Activated naive CD4-positive, alpha-beta T cell treated with anti-CD3 and anti-CD28 coated beads for 36 hours (primary cell): ENCODE measurements at regions not wholly inside any gene's neighbourhood (a gene's known extent, or its start where the extent isn't known, plus 50 kb on each side); places are given as distances from the start of the nearest gene placed in this dataset.
"Not testable (repeated sequence)": the region's sequence is repeated elsewhere in the genome, so short reads cannot be mapped to it uniquely, and the experiment has no call there.

ENCODE experiments used
- CTCF ChIA-PET: fragments of 350-600 bp; sonication (Branson Sonifier 250); formaldehyde crosslinking; loops from one replicate; lab custom pipeline; 2021; ENCODE audit warnings: antibody characterized with exemption; lab: Charles Lee
- DNase-seq: peaks from one replicate; pipeline ENCODE4 v3.0.0-alpha.2; 2020
- H3K27ac Mint-ChIP-seq: one replicate; pipeline ENCODE4 v1.8.0; 2021; ENCODE audit warnings: mild to moderate bottlenecking, mixed read lengths
- H3K27me3 Mint-ChIP-seq: one replicate; pipeline ENCODE4 v1.8.0; 2021; ENCODE audit warnings: low read depth, mixed read lengths
- H3K36me3 Mint-ChIP-seq: one replicate; pipeline ENCODE4 v1.8.0; 2021; ENCODE audit warnings: low read depth, mixed read lengths
- H3K4me1 Mint-ChIP-seq: one replicate; pipeline ENCODE4 v1.8.0; 2021; ENCODE audit warnings: low read depth, mixed read lengths
- H3K4me3 Mint-ChIP-seq: one replicate; pipeline ENCODE4 v1.8.0; 2021; ENCODE audit warnings: mild to moderate bottlenecking, moderate library complexity, mixed read lengths
- H3K9me3 Mint-ChIP-seq: one replicate; pipeline ENCODE4 v1.8.0; 2021; ENCODE audit warnings: mixed read lengths
- intact Hi-C: fragments of 100-400 bp; cut with micrococcal nuclease; formaldehyde crosslinking; loops from one replicate; pipeline ENCODE4 v1.15.1; 2023

DNA sequence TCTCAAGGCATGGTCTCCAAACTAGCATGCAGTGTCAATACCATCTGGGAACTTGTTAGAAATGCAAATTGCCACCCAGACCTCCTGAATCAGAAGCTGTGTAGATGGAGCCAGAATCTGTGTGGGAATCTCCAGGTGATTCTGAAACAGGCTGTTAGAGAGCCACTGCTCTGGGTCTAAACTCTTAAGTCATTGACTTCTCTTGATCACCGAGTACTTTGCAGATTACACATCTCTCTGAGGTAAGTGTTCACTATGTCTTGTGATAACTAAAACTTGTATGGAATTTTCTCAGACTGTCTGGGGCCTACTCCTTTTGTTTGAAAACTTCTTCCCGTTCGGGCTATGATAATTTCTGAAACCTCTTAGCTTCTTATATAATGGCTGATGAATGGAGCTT, 315.6 kb downstream of the EDEM1 start:
- Mint-ChIP-seq H3K36me3 (no peaks in the 10 kb centered on the region), H3K27me3 (peaks cover 2% of the 10 kb centered on the region), H3K4me3 (no peak overlapping the region), H3K4me1 (no peaks in the 10 kb centered on the region), H3K27ac (no peak overlapping the region), H3K9me3 (no peaks in the 10 kb centered on the region)
- intact Hi-C loops, result no loop called here
- CTCF ChIA-PET, result no interaction called here
- no peak for DNase-seq

DNA sequence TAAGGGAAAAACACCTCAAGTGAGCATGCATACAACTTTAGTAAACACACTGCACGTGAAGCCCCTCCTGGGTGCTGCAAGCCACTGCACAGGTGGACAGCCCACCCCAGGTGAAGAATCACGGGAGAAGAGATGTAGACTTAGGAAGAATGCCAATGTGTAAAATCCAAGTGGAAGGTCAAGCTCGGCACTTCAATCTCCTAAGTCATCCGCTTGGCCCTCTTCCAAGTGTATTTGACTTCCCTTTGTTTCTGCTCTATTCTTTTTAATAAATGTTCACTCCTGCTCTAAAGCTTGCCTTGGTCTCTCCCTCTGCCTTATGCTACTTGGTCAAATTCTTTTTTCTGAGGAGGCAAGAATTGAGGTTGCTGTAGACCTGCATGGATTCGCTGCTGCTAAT, 316.6 kb downstream of the EDEM1 start:
- Mint-ChIP-seq H3K9me3 (peaks cover 7% of the 10 kb centered on the region), H3K27me3 (peaks cover 2% of the 10 kb centered on the region), H3K4me1 (no peaks in the 10 kb centered on the region), H3K27ac (no peak overlapping the region), H3K36me3 (no peaks in the 10 kb centered on the region), H3K4me3 (no peak overlapping the region)
- no peak for DNase-seq
- CTCF ChIA-PET, result no interaction called here
- intact Hi-C loops, result no loop called here

DNA sequence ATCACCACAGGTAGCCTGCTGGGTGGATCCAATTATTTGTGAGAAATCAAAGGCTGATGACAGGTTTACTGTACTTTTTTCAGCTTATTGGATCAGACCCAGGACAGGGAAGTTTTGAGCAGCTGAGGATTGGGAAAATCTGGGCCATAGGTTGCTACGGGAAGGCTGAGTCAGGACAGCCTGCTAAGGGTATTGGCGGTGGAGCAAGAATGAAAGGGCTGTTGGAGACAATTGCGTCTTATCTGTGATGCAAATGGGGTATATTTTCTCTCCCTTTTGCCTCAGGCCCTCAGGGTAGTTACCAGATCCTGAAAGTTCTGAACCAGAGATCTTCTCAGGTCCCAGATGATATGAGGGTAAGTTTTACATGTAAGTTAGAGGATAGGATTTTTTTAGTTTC, 317.7 kb downstream of the EDEM1 start:
- intact Hi-C loops, result no loop called here
- Mint-ChIP-seq H3K27me3 (peaks cover 2% of the 10 kb centered on the region), H3K4me3 (no peak overlapping the region), H3K27ac (no peak overlapping the region), H3K4me1 (no peaks in the 10 kb centered on the region), H3K36me3 (no peaks in the 10 kb centered on the region), H3K9me3 (peaks cover 9% of the 10 kb centered on the region)
- no peak for DNase-seq
- CTCF ChIA-PET, result no interaction called here

DNA sequence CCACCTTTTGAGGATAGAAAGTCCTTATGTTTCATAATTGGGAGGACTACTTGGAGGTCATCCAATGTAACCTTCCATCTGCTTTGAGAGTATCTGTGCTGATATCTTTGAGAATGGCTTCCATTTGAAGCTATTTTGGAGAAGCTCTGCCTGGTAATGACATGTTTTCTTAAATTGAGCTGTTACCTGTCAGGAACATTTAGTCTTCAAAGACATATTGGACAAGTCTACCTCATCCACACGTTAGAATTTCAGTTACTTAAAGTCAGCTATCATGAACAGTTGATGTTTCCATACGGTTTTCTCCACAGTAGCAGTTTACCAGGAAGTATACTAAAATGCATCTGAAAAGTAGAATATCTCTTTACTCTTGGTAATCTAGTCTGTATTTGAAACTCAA, 318.5 kb downstream of the EDEM1 start:
- no peak overlapping the region for H3K27ac Mint-ChIP-seq
- no peaks in the 10 kb centered on the region for H3K4me1 Mint-ChIP-seq
- peaks cover 2% of the 10 kb centered on the region for H3K27me3 Mint-ChIP-seq
- no peak overlapping the region for H3K4me3 Mint-ChIP-seq
- DNase-seq, result no peak
- CTCF ChIA-PET, result no interaction called here
- H3K36me3 Mint-ChIP-seq, result no peaks in the 10 kb centered on the region
- H3K9me3 Mint-ChIP-seq, result peaks cover 9% of the 10 kb centered on the region
- intact Hi-C loops, result no loop called here

DNA sequence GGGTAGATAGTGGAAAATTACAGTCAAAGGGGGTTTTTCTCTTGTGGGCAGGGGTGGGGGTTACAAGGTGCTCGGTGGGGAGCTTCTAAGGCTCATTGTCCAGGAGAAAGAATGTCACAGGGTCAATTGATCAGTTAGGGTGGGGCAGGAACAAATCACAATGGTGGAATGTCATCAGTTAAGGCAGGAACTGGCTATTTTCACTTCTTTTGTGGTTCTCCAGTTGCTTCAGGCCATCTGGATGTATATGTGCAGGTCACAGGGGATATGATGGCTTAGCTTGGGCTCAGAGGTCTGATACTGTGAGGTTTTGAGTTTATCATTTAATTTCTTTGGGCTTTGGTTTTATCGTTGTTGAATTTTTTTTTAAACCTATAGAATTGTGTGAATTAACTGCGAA, 321.4 kb downstream of the EDEM1 start:
- H3K4me1 Mint-ChIP-seq, H3K27me3 Mint-ChIP-seq, DNase-seq, H3K36me3 Mint-ChIP-seq, H3K4me3 Mint-ChIP-seq, H3K27ac Mint-ChIP-seq, intact Hi-C loops: not testable (repeated sequence)
- CTCF ChIA-PET, result interaction anchor here (0.6 kb wide), 1 partner anchor 128 kb away, joined by 3 read pairs; no protein-coding TSS in a partner anchor
- H3K9me3 Mint-ChIP-seq, result peaks cover 16% of the 10 kb centered on the region

DNA sequence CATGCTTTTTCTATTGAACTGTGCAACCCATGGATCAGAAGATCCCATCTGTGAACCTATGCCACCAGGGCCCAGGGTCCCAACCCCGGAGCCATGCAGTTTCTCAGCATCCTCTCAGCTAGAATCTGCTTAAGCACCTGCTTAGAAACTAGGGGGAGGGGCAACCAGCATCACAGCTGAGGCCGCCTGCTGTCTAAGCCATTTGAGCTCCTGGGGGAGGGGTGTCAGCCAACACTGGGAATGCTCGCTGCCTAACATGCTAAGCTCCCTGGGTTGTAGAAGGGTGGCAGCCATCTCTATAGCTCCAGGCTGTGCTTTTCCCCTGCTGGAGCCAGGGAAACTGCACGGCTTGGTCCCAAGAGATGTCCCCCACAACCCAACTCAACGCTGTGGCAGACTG, 322.8 kb downstream of the EDEM1 start:
- peaks cover 21% of the 10 kb centered on the region for H3K9me3 Mint-ChIP-seq
- CTCF ChIA-PET, result interaction anchor here (0.6 kb wide), 1 partner anchor 1836 kb away, joined by 4 read pairs; no protein-coding TSS in a partner anchor
- DNase-seq, result no peak
- H3K4me3 Mint-ChIP-seq, result no peak overlapping the region
- H3K27ac Mint-ChIP-seq, result no peak overlapping the region
- no peaks in the 10 kb centered on the region for H3K4me1 Mint-ChIP-seq
- intact Hi-C loops, result no loop called here
- H3K36me3 Mint-ChIP-seq, result no peaks in the 10 kb centered on the region
- H3K27me3 Mint-ChIP-seq, result peaks cover 2% of the 10 kb centered on the region

DNA sequence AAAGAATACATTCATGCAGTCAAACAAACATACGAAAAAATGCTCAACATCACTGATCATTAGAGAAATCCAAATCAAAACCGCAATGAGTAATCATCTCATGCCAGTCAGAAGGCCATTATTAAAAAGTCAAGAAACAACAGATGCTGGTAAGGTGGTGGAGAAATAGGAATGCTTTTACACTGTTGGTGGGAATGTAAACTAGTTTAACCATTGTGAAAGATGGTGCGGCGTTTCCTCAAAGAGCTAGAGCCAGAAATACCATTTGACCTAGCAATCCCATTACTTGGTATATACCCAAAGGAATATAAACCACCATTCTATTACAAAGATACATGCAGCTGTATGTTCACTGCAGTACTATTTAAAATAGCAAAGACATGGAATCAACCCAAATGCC, 330.4 kb downstream of the EDEM1 start:
- Mint-ChIP-seq H3K27ac (no peak overlapping the region), H3K4me3 (no peak overlapping the region), H3K36me3 (no peaks in the 10 kb centered on the region), H3K4me1 (no peaks in the 10 kb centered on the region), H3K9me3 (peaks cover 18% of the 10 kb centered on the region), H3K27me3 (no peaks in the 10 kb centered on the region)
- no peak for DNase-seq
- CTCF ChIA-PET, result no interaction called here
- intact Hi-C loops, result no loop called here

DNA sequence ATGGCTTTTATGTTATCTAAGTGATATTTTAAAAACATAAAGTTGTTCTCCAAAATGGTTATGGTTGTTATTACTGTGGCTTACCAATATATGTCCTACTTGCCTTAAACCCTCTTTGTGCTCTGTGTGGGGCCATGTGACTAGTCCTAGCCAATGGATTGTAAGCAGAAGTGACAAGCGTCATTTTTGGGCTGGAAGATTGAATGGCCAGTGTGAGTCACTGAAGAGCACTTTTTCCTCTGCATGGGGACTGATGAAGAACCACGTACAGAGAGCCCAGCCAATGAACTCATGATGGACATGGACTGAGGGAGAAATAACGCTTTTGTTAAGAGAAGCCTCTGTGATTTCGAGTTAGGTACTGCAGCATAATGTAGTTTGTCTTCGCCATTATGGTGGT, 332.7 kb downstream of the EDEM1 start:
- Mint-ChIP-seq H3K36me3 (no peaks in the 10 kb centered on the region), H3K4me1 (no peaks in the 10 kb centered on the region), H3K4me3 (no peak overlapping the region), H3K27ac (no peak overlapping the region), H3K27me3 (no peaks in the 10 kb centered on the region), H3K9me3 (peaks cover 10% of the 10 kb centered on the region)
- CTCF ChIA-PET, result no interaction called here
- intact Hi-C loops, result no loop called here
- DNase-seq, result no peak

DNA sequence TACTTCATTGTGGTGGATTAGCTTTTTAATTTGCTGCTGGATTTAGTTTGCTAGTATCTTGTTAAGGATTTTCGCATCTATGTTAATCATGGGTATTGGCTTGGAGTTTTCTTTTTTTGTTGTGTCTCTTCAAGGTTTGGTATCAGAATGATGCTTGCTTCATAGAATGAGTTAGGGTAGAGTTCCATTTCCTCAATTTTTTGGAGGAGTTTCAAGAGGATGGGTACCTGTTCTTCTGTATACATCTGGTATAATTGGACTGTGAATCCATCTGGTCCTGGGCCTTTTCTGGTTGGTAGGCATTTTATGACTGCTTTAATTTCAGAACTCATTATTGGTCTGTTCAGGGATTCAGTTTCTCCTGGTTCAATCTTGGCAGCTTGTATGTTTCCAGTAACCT, 335.6 kb downstream of the EDEM1 start:
- Mint-ChIP-seq H3K27ac (no peak overlapping the region), H3K9me3 (peaks cover 6% of the 10 kb centered on the region), H3K4me1 (no peaks in the 10 kb centered on the region), H3K27me3 (no peaks in the 10 kb centered on the region), H3K36me3 (no peaks in the 10 kb centered on the region), H3K4me3 (no peak overlapping the region)
- intact Hi-C loops, result no loop called here
- CTCF ChIA-PET, result no interaction called here
- no peak for DNase-seq

DNA sequence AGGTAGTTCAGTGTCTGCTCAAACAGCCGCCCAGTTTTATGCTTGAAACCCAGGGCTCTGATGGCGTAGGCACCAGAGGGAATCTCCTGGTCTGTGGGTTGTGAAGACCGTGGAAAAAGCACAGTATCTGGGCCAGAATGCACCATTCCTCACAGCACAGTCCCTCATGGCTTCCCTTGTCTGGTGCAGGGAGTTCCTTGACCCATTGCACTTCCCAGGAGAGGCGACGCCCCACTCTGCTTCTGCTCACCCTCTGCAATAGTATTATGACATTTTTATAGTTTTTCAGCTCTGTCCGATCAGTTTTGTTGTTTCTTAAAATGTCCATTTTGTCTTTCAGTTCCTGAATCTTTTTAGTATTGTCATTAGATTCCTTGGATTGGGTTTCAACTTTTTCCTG, 343.5 kb downstream of the EDEM1 start:
- peaks cover 4% of the 10 kb centered on the region for H3K9me3 Mint-ChIP-seq
- H3K36me3 Mint-ChIP-seq, result peaks cover 1% of the 10 kb centered on the region
- no peak for DNase-seq
- H3K27me3 Mint-ChIP-seq, result no peaks in the 10 kb centered on the region
- no peaks in the 10 kb centered on the region for H3K4me1 Mint-ChIP-seq
- no peak overlapping the region for H3K27ac Mint-ChIP-seq
- intact Hi-C loops, result no loop called here
- H3K4me3 Mint-ChIP-seq, result no peak overlapping the region
- CTCF ChIA-PET, result no interaction called here

DNA sequence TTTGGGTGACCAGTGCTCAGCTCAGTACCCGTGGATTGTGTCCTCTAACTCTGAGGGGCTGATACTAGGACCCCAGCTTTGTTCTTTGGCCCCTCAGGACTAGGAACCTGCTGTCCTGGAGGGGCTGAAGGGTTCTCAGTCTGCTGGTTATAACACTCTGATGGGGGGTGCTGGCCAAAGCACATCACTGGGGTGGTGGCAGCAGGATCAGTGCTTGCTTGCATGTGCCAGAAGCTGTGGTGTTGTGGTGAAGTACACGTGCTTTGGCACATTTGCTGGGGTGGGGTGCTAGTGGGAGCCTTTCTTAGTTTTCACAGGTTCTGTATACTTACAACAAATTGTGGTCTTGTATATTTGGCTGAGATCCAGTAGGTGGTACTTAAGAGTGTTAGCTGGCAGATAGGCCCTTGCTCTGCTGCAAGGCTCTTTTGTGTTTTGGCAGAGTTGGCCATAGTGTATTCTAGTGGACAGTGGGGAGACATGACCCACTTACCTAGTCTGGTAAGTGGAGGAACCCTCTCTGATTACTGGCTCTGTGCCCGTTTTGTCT, 344.3 kb downstream of the EDEM1 start:
- no peak overlapping the region for H3K4me3 Mint-ChIP-seq
- no peaks in the 10 kb centered on the region for H3K27me3 Mint-ChIP-seq
- intact Hi-C loops, result no loop called here
- no peak for DNase-seq
- H3K4me1 Mint-ChIP-seq, result no peaks in the 10 kb centered on the region
- H3K9me3 Mint-ChIP-seq, result peaks cover 4% of the 10 kb centered on the region
- no peak overlapping the region for H3K27ac Mint-ChIP-seq
- H3K36me3 Mint-ChIP-seq, result peaks cover 1% of the 10 kb centered on the region
- CTCF ChIA-PET, result no interaction called here

DNA sequence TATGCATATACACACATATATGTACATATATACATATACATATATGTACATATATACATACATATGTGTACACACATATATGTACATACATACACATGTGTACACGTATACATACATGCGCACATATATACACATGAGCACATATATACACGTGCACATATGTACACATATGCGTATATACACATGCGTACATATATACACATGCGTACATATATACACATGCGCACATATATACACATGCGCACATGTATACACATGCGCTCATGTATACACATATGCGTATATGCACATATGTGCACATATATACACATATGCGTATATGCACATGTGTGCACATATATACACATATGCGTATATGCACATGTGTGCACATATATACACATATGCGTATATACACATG, 353.0 kb downstream of the EDEM1 start:
- no peaks in the 10 kb centered on the region for H3K27me3 Mint-ChIP-seq
- intact Hi-C loops, result no loop called here
- H3K9me3 Mint-ChIP-seq, result peaks cover 13% of the 10 kb centered on the region
- H3K4me3 Mint-ChIP-seq, result no peak overlapping the region
- no peak for DNase-seq
- CTCF ChIA-PET, result no interaction called here
- no peaks in the 10 kb centered on the region for H3K4me1 Mint-ChIP-seq
- no peaks in the 10 kb centered on the region for H3K36me3 Mint-ChIP-seq
- H3K27ac Mint-ChIP-seq, result no peak overlapping the region

DNA sequence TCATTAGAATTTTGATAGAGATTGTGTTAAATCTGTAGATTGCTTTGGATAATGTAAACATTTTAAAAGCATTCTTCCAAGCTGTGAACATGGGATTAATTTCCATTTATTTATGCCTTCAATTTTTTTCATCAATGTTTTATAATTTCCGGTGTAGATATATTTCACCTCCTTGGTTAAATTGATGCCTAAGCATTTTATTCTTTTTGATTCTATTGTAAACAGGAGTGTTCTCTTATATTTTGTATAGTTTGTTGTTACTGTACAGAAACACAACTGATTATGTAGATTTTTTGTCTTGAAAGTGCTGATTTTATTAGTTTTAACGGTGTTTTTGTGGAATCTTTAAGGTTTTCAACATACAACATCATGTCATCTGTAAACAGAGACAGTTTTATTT, 355.0 kb downstream of the EDEM1 start:
- H3K27me3 Mint-ChIP-seq, result no peaks in the 10 kb centered on the region
- H3K4me1 Mint-ChIP-seq, result no peaks in the 10 kb centered on the region
- H3K36me3 Mint-ChIP-seq, result no peaks in the 10 kb centered on the region
- CTCF ChIA-PET, result no interaction called here
- H3K4me3 Mint-ChIP-seq, result no peak overlapping the region
- DNase-seq, result no peak
- peaks cover 20% of the 10 kb centered on the region for H3K9me3 Mint-ChIP-seq
- no peak overlapping the region for H3K27ac Mint-ChIP-seq
- intact Hi-C loops, result no loop called here

DNA sequence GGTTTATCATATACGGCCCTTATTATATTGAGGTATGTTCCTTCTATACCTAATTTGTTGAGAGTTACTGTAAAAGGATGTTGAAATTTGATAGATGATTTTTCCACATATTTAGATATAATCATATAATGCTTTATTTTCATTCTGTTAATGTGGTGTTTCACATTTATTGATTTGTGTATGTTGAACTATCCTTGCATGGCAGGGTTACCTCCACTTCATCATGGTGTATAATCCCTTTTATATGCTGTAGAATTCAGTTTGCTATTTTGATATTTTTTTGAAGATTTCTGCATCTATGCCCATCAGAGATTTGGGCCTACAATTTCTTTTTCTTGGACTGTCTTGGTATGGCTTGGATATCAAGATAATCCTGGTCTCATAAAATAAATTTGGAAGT, 355.5 kb downstream of the EDEM1 start:
- H3K27ac Mint-ChIP-seq, result no peak overlapping the region
- H3K4me1 Mint-ChIP-seq, result no peaks in the 10 kb centered on the region
- DNase-seq, result no peak
- no peak overlapping the region for H3K4me3 Mint-ChIP-seq
- H3K36me3 Mint-ChIP-seq, result no peaks in the 10 kb centered on the region
- CTCF ChIA-PET, result no interaction called here
- H3K9me3 Mint-ChIP-seq, result peaks cover 20% of the 10 kb centered on the region
- H3K27me3 Mint-ChIP-seq, result no peaks in the 10 kb centered on the region
- intact Hi-C loops, result no loop called here
